Activated B cell treated with CpG ODN at 0.5 μM for 24 hours (primary cell): ENCODE measurements at regions not wholly inside any gene's neighbourhood (a gene's known extent, or its start where the extent isn't known, plus 50 kb on each side); places are given as distances from the start of the nearest gene placed in this dataset.

ENCODE experiments used
- ATAC-seq: fragments of 200-7000 bp; cut with Tn5 transposase; one replicate; pipeline ENCODE4 v1.10.0; 2021; ENCODE audit warnings: low read depth, mild to moderate bottlenecking, moderate library complexity
- CTCF ChIA-PET: fragments of 350-600 bp; sonication (Branson Sonifier 250); formaldehyde crosslinking; loops from one replicate; lab custom pipeline; 2021; ENCODE audit warnings: antibody characterized with exemption; lab: Charles Lee
- POLR2A ChIA-PET: fragments of 350-600 bp; sonication (Branson Sonifier 250); formaldehyde crosslinking; loops from one replicate; lab custom pipeline; 2021; ENCODE audit warnings: antibody characterized with exemption; lab: Charles Lee
- DNase-seq: peaks from one replicate; pipeline ENCODE4 v3.0.0; 2022
- H3K27ac Mint-ChIP-seq: one replicate; pipeline ENCODE4 v1.8.0; 2020; ENCODE audit warnings: mixed read lengths
- H3K27me3 Mint-ChIP-seq: one replicate; pipeline ENCODE4 v1.8.0; 2021; ENCODE audit warnings: mixed read lengths
- H3K36me3 Mint-ChIP-seq: one replicate; pipeline ENCODE4 v1.8.0; 2021; ENCODE audit warnings: low read depth, mixed read lengths
- H3K4me1 Mint-ChIP-seq: one replicate; pipeline ENCODE4 v1.8.0; 2021; ENCODE audit warnings: mixed read lengths
- H3K4me3 Mint-ChIP-seq: one replicate; pipeline ENCODE4 v1.8.0; 2020; ENCODE audit warnings: mild to moderate bottlenecking, mixed read lengths
- H3K9me3 Mint-ChIP-seq: one replicate; pipeline ENCODE4 v1.8.0; 2020; ENCODE audit warnings: mixed read lengths
- intact Hi-C: fragments of 100-400 bp; cut with micrococcal nuclease; formaldehyde crosslinking; loops from one replicate; pipeline ENCODE4 v1.15.1; 2024
- TF ChIP-seq, protein P1 (sequence below): fragments of 200-600 bp; IDR thresholded peaks from one replicate; pipeline ENCODE4 v1.8.0; 2022; ENCODE audit warnings: antibody characterized with exemption, mild to moderate bottlenecking

DNA sequence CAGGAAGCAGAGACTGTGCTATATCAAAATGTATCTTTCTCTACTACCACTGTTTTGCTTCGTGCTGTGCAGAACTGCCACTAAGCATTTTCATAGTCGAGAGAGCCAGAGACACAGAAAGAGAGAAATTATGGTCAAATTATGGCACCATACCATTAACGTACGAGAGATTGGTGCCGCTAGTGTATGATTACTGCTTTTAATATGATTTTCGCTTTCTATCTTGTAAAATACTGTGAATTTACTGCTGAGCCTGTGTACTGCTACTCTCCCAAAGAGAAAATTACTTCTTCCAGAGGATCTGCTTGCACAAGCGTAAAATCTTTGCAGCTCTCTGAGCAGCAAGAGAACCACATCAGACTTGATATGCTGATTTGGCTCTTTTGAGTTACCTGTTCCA, 71.1 kb upstream of the ZNF281 start:
- no peaks in the 10 kb centered on the region for H3K36me3 Mint-ChIP-seq
- CTCF ChIA-PET: no interaction called here
- TF ChIP-seq, protein P1, sequence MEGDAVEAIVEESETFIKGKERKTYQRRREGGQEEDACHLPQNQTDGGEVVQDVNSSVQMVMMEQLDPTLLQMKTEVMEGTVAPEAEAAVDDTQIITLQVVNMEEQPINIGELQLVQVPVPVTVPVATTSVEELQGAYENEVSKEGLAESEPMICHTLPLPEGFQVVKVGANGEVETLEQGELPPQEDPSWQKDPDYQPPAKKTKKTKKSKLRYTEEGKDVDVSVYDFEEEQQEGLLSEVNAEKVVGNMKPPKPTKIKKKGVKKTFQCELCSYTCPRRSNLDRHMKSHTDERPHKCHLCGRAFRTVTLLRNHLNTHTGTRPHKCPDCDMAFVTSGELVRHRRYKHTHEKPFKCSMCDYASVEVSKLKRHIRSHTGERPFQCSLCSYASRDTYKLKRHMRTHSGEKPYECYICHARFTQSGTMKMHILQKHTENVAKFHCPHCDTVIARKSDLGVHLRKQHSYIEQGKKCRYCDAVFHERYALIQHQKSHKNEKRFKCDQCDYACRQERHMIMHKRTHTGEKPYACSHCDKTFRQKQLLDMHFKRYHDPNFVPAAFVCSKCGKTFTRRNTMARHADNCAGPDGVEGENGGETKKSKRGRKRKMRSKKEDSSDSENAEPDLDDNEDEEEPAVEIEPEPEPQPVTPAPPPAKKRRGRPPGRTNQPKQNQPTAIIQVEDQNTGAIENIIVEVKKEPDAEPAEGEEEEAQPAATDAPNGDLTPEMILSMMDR: no peak
- intact Hi-C loops: no loop called here
- no peak overlapping the region for H3K4me3 Mint-ChIP-seq
- H3K27me3 Mint-ChIP-seq: peaks cover 15% of the 10 kb centered on the region
- ATAC-seq (no peak), DNase-seq (no peak)
- peaks cover 9% of the 10 kb centered on the region for H3K4me1 Mint-ChIP-seq
- POLR2A ChIA-PET: no interaction called here
- no peak overlapping the region for H3K27ac Mint-ChIP-seq
- H3K9me3 Mint-ChIP-seq: no peaks in the 10 kb centered on the region

DNA sequence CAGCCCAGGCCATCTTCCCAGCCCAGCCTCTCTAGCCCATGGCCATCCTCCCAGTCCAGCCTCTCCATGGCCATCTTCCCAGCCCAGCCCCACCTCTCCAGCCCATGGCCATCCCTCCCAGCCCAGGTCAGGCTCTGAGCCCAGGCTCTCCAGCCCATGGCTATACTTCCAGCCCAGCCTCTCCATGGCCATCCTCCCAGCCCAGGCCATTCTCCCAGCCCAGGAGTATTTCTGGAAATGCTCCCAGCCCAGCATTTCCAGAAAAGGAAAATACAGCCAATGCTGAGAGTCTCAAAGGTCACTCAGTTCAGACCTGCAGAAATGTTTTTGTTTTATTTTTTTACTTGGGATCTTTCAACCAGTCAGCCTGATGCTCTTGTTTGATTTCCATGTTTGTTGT, 70.0 kb upstream of the ZNF281 start:
- intact Hi-C loops: no loop called here
- no peak for ATAC-seq
- Mint-ChIP-seq H3K27ac (no peak overlapping the region), H3K36me3 (no peaks in the 10 kb centered on the region), H3K27me3 (peaks cover 20% of the 10 kb centered on the region), H3K4me3 (no peak overlapping the region), H3K4me1 (peaks cover 9% of the 10 kb centered on the region), H3K9me3 (no peaks in the 10 kb centered on the region)
- POLR2A ChIA-PET: no interaction called here
- CTCF ChIA-PET: no interaction called here
- TF ChIP-seq, protein P1: no peak
- DNase-seq: no peak

DNA sequence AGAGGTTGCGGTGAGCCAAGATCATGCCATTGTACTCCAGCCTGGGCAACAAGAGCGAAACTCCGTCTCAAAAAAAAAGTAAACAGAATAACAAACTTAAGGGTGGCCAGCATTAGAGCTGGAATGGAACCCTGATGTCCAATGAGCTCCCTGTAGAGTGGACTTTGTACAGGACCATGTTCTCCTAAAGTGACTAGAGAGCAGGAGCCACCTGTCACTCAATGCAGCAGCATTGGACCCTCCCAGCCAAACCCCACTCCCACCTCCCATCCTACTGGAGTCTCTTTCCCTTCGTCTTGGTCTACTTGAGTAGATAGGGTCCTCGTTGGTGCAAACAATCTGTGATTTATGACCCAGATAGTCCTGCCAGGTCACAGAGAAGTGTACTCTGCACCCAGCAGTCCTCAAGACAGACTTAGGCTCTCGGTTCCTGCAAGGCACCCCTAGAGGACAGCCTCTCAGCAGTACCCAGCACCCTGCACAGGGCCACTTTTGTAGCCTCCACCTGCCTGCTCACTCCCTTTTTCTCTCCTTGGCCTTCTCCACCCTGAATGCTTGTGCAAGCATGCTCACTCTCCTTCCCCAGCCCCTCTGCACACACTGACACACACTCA, 69.2 kb upstream of the ZNF281 start:
- H3K4me1 Mint-ChIP-seq: peaks cover 12% of the 10 kb centered on the region
- peaks cover 20% of the 10 kb centered on the region for H3K27me3 Mint-ChIP-seq
- TF ChIP-seq, protein P1: no peak
- H3K27ac Mint-ChIP-seq: no peak overlapping the region
- ATAC-seq: no peak
- no peaks in the 10 kb centered on the region for H3K36me3 Mint-ChIP-seq
- no peak for DNase-seq
- intact Hi-C loops: no loop called here
- ChIA-PET POLR2A (no interaction called here), CTCF (interaction anchor here (0.5 kb wide), 1 partner anchor 143 kb away, joined by 3 read pairs; no protein-coding TSS in a partner anchor)
- no peaks in the 10 kb centered on the region for H3K9me3 Mint-ChIP-seq
- no peak overlapping the region for H3K4me3 Mint-ChIP-seq

DNA sequence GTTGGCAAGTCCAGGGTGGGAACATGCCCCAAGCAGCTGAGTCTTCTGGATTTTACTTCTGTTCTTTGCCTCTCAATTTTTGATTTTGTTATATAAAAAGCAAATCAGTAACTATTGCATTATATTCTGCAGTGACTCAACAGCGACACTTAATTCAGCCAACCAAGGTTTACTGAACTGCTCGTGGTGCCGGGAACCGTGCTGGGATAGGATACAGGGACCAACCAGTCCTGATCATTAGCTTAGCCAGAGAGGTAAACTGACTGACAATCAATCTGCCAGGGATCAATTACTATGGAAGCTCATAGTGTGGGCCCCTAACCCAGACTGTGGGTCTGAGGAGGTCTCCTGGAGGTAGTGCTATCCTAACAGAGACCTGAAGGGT, 68.4 kb upstream of the ZNF281 start:
- H3K36me3 Mint-ChIP-seq: no peaks in the 10 kb centered on the region
- ChIA-PET CTCF (no interaction called here), POLR2A (interaction anchor here (0.6 kb wide), 2 partner anchors 9 to 71 kb away, joined by 3 to 5 read pairs; no protein-coding TSS in a partner anchor)
- no peak overlapping the region for H3K27ac Mint-ChIP-seq
- ATAC-seq: no peak
- H3K27me3 Mint-ChIP-seq: peaks cover 20% of the 10 kb centered on the region
- H3K4me3 Mint-ChIP-seq: no peak overlapping the region
- DNase-seq: no peak
- H3K9me3 Mint-ChIP-seq: no peaks in the 10 kb centered on the region
- intact Hi-C loops: no loop called here
- TF ChIP-seq, protein P1: no peak
- peaks cover 13% of the 10 kb centered on the region for H3K4me1 Mint-ChIP-seq

DNA sequence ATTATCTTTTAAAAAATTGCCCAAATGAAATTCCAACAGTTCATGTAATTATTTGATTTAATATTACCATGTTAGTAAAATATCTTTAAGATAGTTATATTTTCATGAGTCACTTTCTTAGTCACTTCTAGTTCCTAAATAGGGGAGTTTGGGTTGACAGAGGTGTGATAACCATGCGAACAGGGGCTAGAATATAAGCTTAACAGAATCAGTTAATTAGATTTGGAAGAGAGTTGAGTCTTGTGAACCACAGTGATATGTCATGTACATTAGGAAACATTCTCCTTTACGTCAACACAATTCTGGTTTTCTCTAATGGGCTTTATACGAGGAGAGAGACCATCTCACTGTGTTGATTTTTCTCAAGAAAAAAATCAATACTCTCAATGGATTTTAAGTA, 64.8 kb upstream of the ZNF281 start:
- H3K36me3 Mint-ChIP-seq: no peaks in the 10 kb centered on the region
- peaks cover 12% of the 10 kb centered on the region for H3K4me1 Mint-ChIP-seq
- CTCF ChIA-PET: no interaction called here
- DNase-seq (no peak), ATAC-seq (no peak)
- POLR2A ChIA-PET: no interaction called here
- no peak overlapping the region for H3K27ac Mint-ChIP-seq
- peaks cover 12% of the 10 kb centered on the region for H3K27me3 Mint-ChIP-seq
- H3K9me3 Mint-ChIP-seq: no peaks in the 10 kb centered on the region
- TF ChIP-seq, protein P1: no peak
- intact Hi-C loops: no loop called here
- H3K4me3 Mint-ChIP-seq: no peak overlapping the region
